ENCODE measurements at regions not wholly inside any gene's neighbourhood (a gene's known extent, or its start where the extent isn't known, plus 50 kb on each side); places are given as distances from the start of the nearest gene placed in this dataset.

GRCh38 chr18:14921547-14921946 is 173.6 kb downstream of the ANKRD30B start:
- H3K4me1 ChIP-seq (ENCODE audit: control insufficient read depth, insufficient read depth, low read length): no peaks in the 10 kb centered on the region
- H3K27me3 ChIP-seq (replicated peaks; ENCODE audit: control insufficient read depth, insufficient read depth, low read length): no peaks in the 10 kb centered on the region
- H3K4me3 ChIP-seq (ENCODE audit: low read length): no peak overlapping the region
- H3K36me3 ChIP-seq (ENCODE audit: control insufficient read depth, insufficient read depth, low read length, severe bottlenecking): no peaks in the 10 kb centered on the region
- H3K9ac ChIP-seq (ENCODE audit: low read length): no peak overlapping the region
- no peak for DNase-seq (ENCODE audit: low read depth)
- H3K9me3 ChIP-seq (ENCODE audit: control insufficient read depth, low read length): no peaks in the 10 kb centered on the region

DNA sequence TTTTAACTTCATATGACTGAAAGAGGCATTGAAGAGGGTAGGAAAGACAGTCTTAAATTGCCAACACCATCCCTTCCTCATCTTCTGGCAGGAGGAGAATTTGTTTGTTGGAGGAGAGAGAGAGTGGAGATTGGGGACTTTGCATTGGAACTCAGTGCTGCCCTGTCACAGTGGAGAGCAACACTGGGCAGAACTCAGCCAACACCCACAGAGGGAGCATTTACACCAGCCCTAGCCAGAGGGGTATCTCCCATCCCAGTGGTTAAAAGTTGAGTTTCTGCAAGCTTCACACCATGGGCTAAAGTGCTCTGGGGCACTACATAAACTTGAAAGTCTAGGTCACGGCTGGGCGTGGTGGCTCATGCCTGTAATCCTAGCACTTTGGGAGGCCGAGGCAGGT is 174.1 kb downstream of the ANKRD30B start:
- Histone ChIP-seq H3K4me1 (ENCODE audit: control insufficient read depth, insufficient read depth, low read length) (no peaks in the 10 kb centered on the region), H3K9me3 (ENCODE audit: control insufficient read depth, low read length) (no peaks in the 10 kb centered on the region)
- DNase-seq (ENCODE audit: low read depth): no peak

GRCh38 chr18:14922965-14923565 is 175.1 kb downstream of the ANKRD30B start:
- Histone ChIP-seq H3K4me1 (ENCODE audit: control insufficient read depth, insufficient read depth, low read length) (no peaks in the 10 kb centered on the region), H3K9me3 (ENCODE audit: control insufficient read depth, low read length) (no peaks in the 10 kb centered on the region), H3K4me3 (ENCODE audit: low read length) (no peak overlapping the region), H3K27me3 (replicated peaks; ENCODE audit: control insufficient read depth, insufficient read depth, low read length) (no peaks in the 10 kb centered on the region), H3K9ac (ENCODE audit: low read length) (no peak overlapping the region), H3K36me3 (ENCODE audit: control insufficient read depth, insufficient read depth, low read length, severe bottlenecking) (no peaks in the 10 kb centered on the region)
- DNase-seq (ENCODE audit: low read depth): no peak

More for the DNA sequence above, 174.1 kb downstream of the ANKRD30B start:
- H3K4me3 ChIP-seq (ENCODE audit: low read length): no peak overlapping the region
- no peaks in the 10 kb centered on the region for H3K36me3 ChIP-seq (ENCODE audit: control insufficient read depth, insufficient read depth, low read length, severe bottlenecking)
- no peak overlapping the region for H3K9ac ChIP-seq (ENCODE audit: low read length)
- H3K27me3 ChIP-seq (replicated peaks; ENCODE audit: control insufficient read depth, insufficient read depth, low read length): no peaks in the 10 kb centered on the region

- H3K36me3 ChIP-seq (ENCODE audit: control insufficient read depth, insufficient read depth, low read length, severe bottlenecking): no peaks in the 10 kb centered on the region
- H3K4me3 ChIP-seq (ENCODE audit: low read length): no peak overlapping the region
- no peaks in the 10 kb centered on the region for H3K9me3 ChIP-seq (ENCODE audit: control insufficient read depth, low read length)
- peak; percentile 1 for DNase-seq (ENCODE audit: low read depth)
- no peaks in the 10 kb centered on the region for H3K4me1 ChIP-seq (ENCODE audit: control insufficient read depth, insufficient read depth, low read length)
- no peak overlapping the region for H3K9ac ChIP-seq (ENCODE audit: low read length)
- no peaks in the 10 kb centered on the region for H3K27me3 ChIP-seq (replicated peaks; ENCODE audit: control insufficient read depth, insufficient read depth, low read length)
Measured at GRCh38 chr18:14924226-14924625, 176.3 kb downstream of the ANKRD30B start.

DNA sequence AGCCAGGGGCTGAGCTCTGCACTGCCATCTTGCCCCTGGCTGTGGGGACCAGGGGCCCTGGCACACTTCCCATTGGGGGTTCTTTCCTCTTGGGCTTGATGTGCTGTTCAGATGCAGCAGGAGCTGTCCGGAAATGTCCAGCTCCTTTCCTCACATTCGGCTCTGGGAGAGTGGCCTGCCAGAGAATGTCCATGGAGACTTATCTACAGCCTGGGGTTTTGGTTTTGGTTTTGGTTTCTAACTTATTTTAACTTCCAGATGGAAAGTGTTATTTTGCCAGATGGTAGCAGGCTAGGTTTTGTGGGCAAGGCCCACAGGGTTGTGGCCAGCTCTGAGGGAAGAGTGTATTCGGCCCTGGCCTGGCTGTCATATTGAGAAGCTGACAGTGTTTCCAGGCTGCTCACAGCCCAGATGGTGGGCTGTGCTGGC is 177.3 kb downstream of the ANKRD30B start:
- Histone ChIP-seq H3K9me3 (ENCODE audit: control insufficient read depth, low read length) (no peaks in the 10 kb centered on the region), H3K36me3 (ENCODE audit: control insufficient read depth, insufficient read depth, low read length, severe bottlenecking) (no peaks in the 10 kb centered on the region), H3K4me3 (ENCODE audit: low read length) (no peak overlapping the region), H3K27me3 (replicated peaks; ENCODE audit: control insufficient read depth, insufficient read depth, low read length) (no peaks in the 10 kb centered on the region), H3K9ac (ENCODE audit: low read length) (no peak overlapping the region), H3K4me1 (ENCODE audit: control insufficient read depth, insufficient read depth, low read length) (no peaks in the 10 kb centered on the region)
- no peak for DNase-seq (ENCODE audit: low read depth)

DNA sequence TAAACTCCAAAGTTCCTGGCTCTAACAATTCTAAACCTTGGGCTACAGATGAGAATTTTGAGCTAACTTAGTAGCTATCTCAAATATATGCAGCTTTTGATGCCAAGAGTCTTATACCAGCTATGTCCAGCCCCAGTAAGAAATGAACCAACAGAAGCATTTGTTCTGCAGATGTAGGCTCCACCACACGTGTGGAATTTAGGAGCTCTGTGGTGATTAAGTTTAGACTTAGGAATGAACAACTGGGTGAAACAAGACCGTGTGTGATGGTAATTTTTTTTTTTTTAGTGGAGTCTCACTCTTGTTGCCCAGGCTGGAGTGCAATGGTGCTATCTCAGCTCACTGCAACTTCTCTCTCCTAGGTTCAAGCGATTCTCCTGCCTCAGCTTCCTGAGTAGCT is 179.7 kb downstream of the ANKRD30B start:
- H3K4me1 ChIP-seq (ENCODE audit: control insufficient read depth, insufficient read depth, low read length): no peaks in the 10 kb centered on the region
- no peak overlapping the region for H3K9ac ChIP-seq (ENCODE audit: low read length)
- no peaks in the 10 kb centered on the region for H3K36me3 ChIP-seq (ENCODE audit: control insufficient read depth, insufficient read depth, low read length, severe bottlenecking)
- no peak overlapping the region for H3K4me3 ChIP-seq (ENCODE audit: low read length)
- DNase-seq (ENCODE audit: low read depth): no peak
- no peaks in the 10 kb centered on the region for H3K27me3 ChIP-seq (replicated peaks; ENCODE audit: control insufficient read depth, insufficient read depth, low read length)
- H3K9me3 ChIP-seq (ENCODE audit: control insufficient read depth, low read length): no peaks in the 10 kb centered on the region

DNA sequence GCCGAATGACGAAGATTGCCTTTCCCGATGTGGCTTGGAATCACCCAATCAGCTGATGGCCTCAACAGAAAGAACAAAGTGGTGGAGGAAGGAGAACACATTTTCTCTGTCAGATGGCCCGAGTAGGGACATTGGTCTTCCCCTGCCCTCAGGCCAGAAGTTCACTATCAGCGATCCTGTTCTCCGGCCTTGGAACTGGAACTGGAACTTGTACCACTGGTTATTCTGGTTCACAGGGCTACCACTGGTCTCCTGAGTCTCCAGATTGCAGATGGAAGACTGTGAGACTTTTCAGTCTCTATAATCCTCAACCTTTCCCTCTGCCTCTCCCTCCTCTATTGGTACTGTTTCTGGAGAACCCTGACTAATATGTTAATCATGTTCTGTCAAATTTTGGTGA is 180.4 kb downstream of the ANKRD30B start:
- no peak for DNase-seq (ENCODE audit: low read depth)
- Histone ChIP-seq H3K36me3 (ENCODE audit: control insufficient read depth, insufficient read depth, low read length, severe bottlenecking) (no peaks in the 10 kb centered on the region), H3K4me3 (ENCODE audit: low read length) (no peak overlapping the region), H3K9ac (ENCODE audit: low read length) (no peak overlapping the region), H3K4me1 (ENCODE audit: control insufficient read depth, insufficient read depth, low read length) (no peaks in the 10 kb centered on the region), H3K9me3 (ENCODE audit: control insufficient read depth, low read length) (no peaks in the 10 kb centered on the region), H3K27me3 (replicated peaks; ENCODE audit: control insufficient read depth, insufficient read depth, low read length) (no peaks in the 10 kb centered on the region)

DNA sequence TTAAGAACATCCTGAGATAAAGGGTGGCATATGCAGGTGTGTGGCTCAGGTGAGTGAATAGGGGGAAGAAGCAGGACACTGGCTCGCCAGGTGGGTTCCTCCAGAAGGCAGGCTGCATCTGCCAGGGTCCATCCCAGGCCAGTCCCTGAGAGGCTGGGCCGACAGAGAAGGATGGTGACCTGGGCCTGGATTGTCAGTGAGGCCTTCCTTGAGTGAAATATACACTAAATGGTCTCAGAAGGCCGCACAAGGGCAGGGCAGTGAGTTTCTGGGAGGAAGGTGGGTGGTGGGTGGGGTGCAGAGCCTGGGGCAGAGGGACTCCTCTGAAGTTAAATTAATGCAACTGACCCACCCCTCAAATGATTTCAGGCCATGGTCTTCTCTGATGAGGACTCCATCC is 182.1 kb downstream of the ANKRD30B start:
- H3K9ac ChIP-seq (ENCODE audit: low read length): no peak overlapping the region
- no peaks in the 10 kb centered on the region for H3K9me3 ChIP-seq (ENCODE audit: control insufficient read depth, low read length)
- no peak for DNase-seq (ENCODE audit: low read depth)
- no peak overlapping the region for H3K4me3 ChIP-seq (ENCODE audit: low read length)
- no peaks in the 10 kb centered on the region for H3K27me3 ChIP-seq (replicated peaks; ENCODE audit: control insufficient read depth, insufficient read depth, low read length)
- no peaks in the 10 kb centered on the region for H3K4me1 ChIP-seq (ENCODE audit: control insufficient read depth, insufficient read depth, low read length)
- H3K36me3 ChIP-seq (ENCODE audit: control insufficient read depth, insufficient read depth, low read length, severe bottlenecking): no peaks in the 10 kb centered on the region

- no peak overlapping the region for H3K9ac ChIP-seq (ENCODE audit: low read length)
- no peak overlapping the region for H3K4me3 ChIP-seq (ENCODE audit: low read length)
- no peaks in the 10 kb centered on the region for H3K36me3 ChIP-seq (ENCODE audit: control insufficient read depth, insufficient read depth, low read length, severe bottlenecking)
- no peaks in the 10 kb centered on the region for H3K9me3 ChIP-seq (ENCODE audit: control insufficient read depth, low read length)
- no peaks in the 10 kb centered on the region for H3K4me1 ChIP-seq (ENCODE audit: control insufficient read depth, insufficient read depth, low read length)
- DNase-seq (ENCODE audit: low read depth): no peak
- H3K27me3 ChIP-seq (replicated peaks; ENCODE audit: control insufficient read depth, insufficient read depth, low read length): no peaks in the 10 kb centered on the region
Measured at GRCh38 chr18:14930576-14930975, 182.6 kb downstream of the ANKRD30B start.

DNA sequence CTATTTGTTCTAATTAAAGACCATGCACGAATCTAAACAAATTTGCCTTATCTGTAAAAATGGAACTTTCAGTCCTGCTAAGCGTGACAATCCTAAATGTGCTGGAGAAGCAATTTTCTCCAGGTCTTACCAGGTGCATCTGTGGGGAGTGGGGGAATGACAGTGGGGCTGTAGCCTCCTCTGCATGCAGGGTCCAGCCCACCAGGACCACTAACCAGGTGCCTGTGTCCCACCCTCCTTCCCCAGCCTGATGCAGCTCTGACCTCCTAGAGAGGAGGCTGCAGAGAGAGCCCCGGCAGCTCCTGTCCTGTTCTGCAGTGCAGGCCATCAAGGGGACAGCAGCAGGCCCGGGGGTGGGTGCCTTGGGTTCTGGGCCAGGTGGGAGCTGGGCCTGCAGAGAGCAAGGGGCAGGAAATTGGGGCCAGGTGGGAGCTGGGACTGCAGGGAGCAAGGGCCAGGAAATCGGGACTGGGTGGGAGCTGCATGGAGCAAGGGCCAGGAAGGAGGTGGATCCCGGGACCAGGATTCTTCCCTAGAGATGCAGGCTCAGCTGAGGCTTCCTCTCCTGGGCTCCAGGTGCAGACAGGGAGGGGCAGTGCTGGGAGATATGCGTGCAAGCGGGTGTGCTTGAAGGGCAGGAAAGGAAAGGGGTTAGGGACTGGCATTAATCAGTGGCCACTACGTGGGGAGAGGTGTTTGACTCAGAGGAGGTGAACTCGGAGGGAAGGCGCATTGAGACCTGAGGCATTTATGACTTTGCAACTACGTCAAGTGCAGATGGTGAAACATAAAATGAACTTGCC is 185.3 kb downstream of the ANKRD30B start:
- Histone ChIP-seq H3K27me3 (replicated peaks; ENCODE audit: control insufficient read depth, insufficient read depth, low read length) (peaks cover 7% of the 10 kb centered on the region), H3K9ac (ENCODE audit: low read length) (no peak overlapping the region), H3K4me1 (ENCODE audit: control insufficient read depth, insufficient read depth, low read length) (no peaks in the 10 kb centered on the region), H3K36me3 (ENCODE audit: control insufficient read depth, insufficient read depth, low read length, severe bottlenecking) (no peaks in the 10 kb centered on the region), H3K9me3 (ENCODE audit: control insufficient read depth, low read length) (no peaks in the 10 kb centered on the region), H3K4me3 (ENCODE audit: low read length) (no peak overlapping the region)
- no peak for DNase-seq (ENCODE audit: low read depth)

- H3K27me3 ChIP-seq (replicated peaks; ENCODE audit: control insufficient read depth, insufficient read depth, low read length): peaks cover 7% of the 10 kb centered on the region
- no peak overlapping the region for H3K9ac ChIP-seq (ENCODE audit: low read length)
- no peaks in the 10 kb centered on the region for H3K4me1 ChIP-seq (ENCODE audit: control insufficient read depth, insufficient read depth, low read length)
- no peaks in the 10 kb centered on the region for H3K36me3 ChIP-seq (ENCODE audit: control insufficient read depth, insufficient read depth, low read length, severe bottlenecking)
- DNase-seq (ENCODE audit: low read depth): no peak
- H3K9me3 ChIP-seq (ENCODE audit: control insufficient read depth, low read length): no peaks in the 10 kb centered on the region
- no peak overlapping the region for H3K4me3 ChIP-seq (ENCODE audit: low read length)
Measured at GRCh38 chr18:14933964-14934363, 186.0 kb downstream of the ANKRD30B start.
